ENCODE measurements at regions not wholly inside any gene's neighbourhood (a gene's known extent, or its start where the extent isn't known, plus 50 kb on each side); places are given as distances from the start of the nearest gene placed in this dataset.

GRCh38 chr3:43170553-43170952 is 64.7 kb upstream of the POMGNT2 start:
- Histone ChIP-seq H3K27me3 (no peaks in the 10 kb centered on the region), H3K9me3 (peaks cover 0 to 9% of the 10 kb centered on the region in 2 donors), H3K36me3 (no peaks in the 10 kb centered on the region), H3K27ac (no peak overlapping the region), H3K4me3 (no peak overlapping the region), H3K4me1 (no peaks in the 10 kb centered on the region)
- intact Hi-C loops (cut with DNase I) = no loop called here
- no peak for TF ChIP-seq CTCF (IDR thresholded peaks at IDR 0.05)
- no peak for DNase-seq (ENCODE audit: low spot score in 2 of 2)

GRCh38 chr3:43169987-43170386 is 64.1 kb upstream of the POMGNT2 start:
- no peak overlapping the region for H3K27ac ChIP-seq
- TF ChIP-seq CTCF (IDR thresholded peaks at IDR 0.05) = no peak
- no peak overlapping the region for H3K4me3 ChIP-seq
- intact Hi-C loops (cut with DNase I) = no loop called here
- no peaks in the 10 kb centered on the region for H3K27me3 ChIP-seq
- H3K9me3 ChIP-seq = peaks cover 0 to 9% of the 10 kb centered on the region in 2 donors
- no peak for DNase-seq (ENCODE audit: low spot score in 2 of 2)
- H3K36me3 ChIP-seq = no peaks in the 10 kb centered on the region
- no peaks in the 10 kb centered on the region for H3K4me1 ChIP-seq

GRCh38 chr3:43166406-43166805 is 60.5 kb upstream of the POMGNT2 start:
- Histone ChIP-seq H3K4me1 (peaks cover 0 to 4% of the 10 kb centered on the region in 2 donors), H3K36me3 (no peaks in the 10 kb centered on the region), H3K4me3 (no peak overlapping the region), H3K27me3 (no peaks in the 10 kb centered on the region), H3K27ac (no peak overlapping the region), H3K9me3 (peaks cover 0 to 9% of the 10 kb centered on the region in 2 donors)
- DNase-seq (ENCODE audit: low spot score in 2 of 2) = no peak
- TF ChIP-seq CTCF (IDR thresholded peaks at IDR 0.05) = no peak
- intact Hi-C loops (cut with DNase I) = no loop called here

- intact Hi-C loops (cut with DNase I) = no loop called here
- H3K27me3 ChIP-seq = no peaks in the 10 kb centered on the region
- TF ChIP-seq CTCF (IDR thresholded peaks at IDR 0.05) = no peak
- peaks cover 0 to 9% of the 10 kb centered on the region in 2 donors for H3K9me3 ChIP-seq
- H3K36me3 ChIP-seq = no peaks in the 10 kb centered on the region
- no peak overlapping the region for H3K27ac ChIP-seq
- peaks cover 0 to 4% of the 10 kb centered on the region in 2 donors for H3K4me1 ChIP-seq
- no peak for DNase-seq (ENCODE audit: low spot score in 2 of 2)
- no peak overlapping the region for H3K4me3 ChIP-seq
Measured at GRCh38 chr3:43165786-43166185, 59.9 kb upstream of the POMGNT2 start.

GRCh38 chr3:43163895-43164493 is 58.1 kb upstream of the POMGNT2 start:
- Histone ChIP-seq H3K4me3 (no peak overlapping the region), H3K27ac (no peak overlapping the region), H3K9me3 (peaks cover 0 to 9% of the 10 kb centered on the region in 2 donors), H3K4me1 (peaks cover 0 to 4% of the 10 kb centered on the region in 2 donors), H3K27me3 (no peaks in the 10 kb centered on the region), H3K36me3 (no peaks in the 10 kb centered on the region)
- intact Hi-C loops (cut with DNase I) = loop anchor here (5.0 kb wide), 1 partner anchor 338 kb away; no protein-coding TSS in a partner anchor
- TF ChIP-seq CTCF (IDR thresholded peaks at IDR 0.05) = no peak
- no peak for DNase-seq (ENCODE audit: low spot score in 2 of 2)
